Posterior cingulate gyrus (tissue), 11 donors: ENCODE measurements at regions not wholly inside any gene's neighbourhood (a gene's known extent, or its start where the extent isn't known, plus 50 kb on each side); places are given as distances from the start of the nearest gene placed in this dataset.
"Not testable (repeated sequence)": the region's sequence is repeated elsewhere in the genome, so short reads cannot be mapped to it uniquely, and the experiment has no call there.

Experiments used
- DNase-seq, 10 donors: peaks; one replicate each; pipeline versions ENCODE4 v3.0.0 to v3.0.0-alpha.2; 2020 to 2021; ENCODE audit warnings: mixed read lengths in 3 of 10
- intact Hi-C: fragments of 100-400 bp; cut with DNase I; formaldehyde crosslinking; loops from one replicate; pipeline ENCODE4 v1.15.1; 2023

GRCh38 chr2:234898534-234899053 lies 53.2 kb upstream of the SH3BP4 start:
- intact Hi-C loops = no loop called here
- DNase-seq = no peak

- DNase-seq, intact Hi-C loops: not testable (repeated sequence)
Observed at GRCh38 chr2:234888442-234888841, 63.4 kb upstream of the SH3BP4 start.

- no peak for DNase-seq
Observed at GRCh38 chr2:234887195-234887594, 64.6 kb upstream of the SH3BP4 start.

GRCh38 chr2:234885886-234886285 lies 65.9 kb upstream of the SH3BP4 start:
- no peak for DNase-seq
- intact Hi-C loops = no loop called here

More at GRCh38 chr2:234887195-234887594, 64.6 kb upstream of the SH3BP4 start:
- intact Hi-C loops = no loop called here

- no peak for DNase-seq
Observed at GRCh38 chr2:234885118-234885517, 66.7 kb upstream of the SH3BP4 start.

GRCh38 chr2:234884591-234884990 lies 67.2 kb upstream of the SH3BP4 start:
- intact Hi-C loops = loop anchor here (5.0 kb wide), 2 partner anchors 168 to 223 kb away; no protein-coding TSS in a partner anchor

More at GRCh38 chr2:234885118-234885517, 66.7 kb upstream of the SH3BP4 start:
- intact Hi-C loops = no loop called here

GRCh38 chr2:234881413-234882241 lies 70.2 kb upstream of the SH3BP4 start:
- peak; percentile 73 to 98 (median 86) for DNase-seq
- intact Hi-C loops = loop anchor here (2.0 to 5.0 kb wide), 3 partner anchors 79 to 226 kb away; no protein-coding TSS in a partner anchor

More at GRCh38 chr2:234884591-234884990, 67.2 kb upstream of the SH3BP4 start:
- peak in 1 of 10 donors; percentile 24 for DNase-seq

- DNase-seq = no peak
- intact Hi-C loops = loop anchor here (2.0 to 5.0 kb wide), 3 partner anchors 80 to 227 kb away; no protein-coding TSS in a partner anchor
Observed at GRCh38 chr2:234880551-234881211, 71.1 kb upstream of the SH3BP4 start.

- intact Hi-C loops = loop anchor here (2.0 to 10.0 kb wide), 4 partner anchors 81 to 335 kb away; no protein-coding TSS in a partner anchor
- DNase-seq = no peak
Observed at GRCh38 chr2:234879671-234880455, 72.0 kb upstream of the SH3BP4 start.

GRCh38 chr2:234876621-234877020 lies 75.2 kb upstream of the SH3BP4 start:
- intact Hi-C loops = loop anchor here (10.0 kb wide), 1 partner anchor 332 kb away; no protein-coding TSS in a partner anchor
- DNase-seq = not testable (repeated sequence)

- DNase-seq = no peak
- intact Hi-C loops = loop anchor here (10.0 kb wide), 1 partner anchor 330 kb away; no protein-coding TSS in a partner anchor
Observed at GRCh38 chr2:234874347-234875046, 77.3 kb upstream of the SH3BP4 start.

GRCh38 chr2:234873828-234874173 lies 78.0 kb upstream of the SH3BP4 start:
- no peak for DNase-seq
- intact Hi-C loops = loop anchor here (10.0 kb wide), 1 partner anchor 329 kb away; no protein-coding TSS in a partner anchor

GRCh38 chr2:234873103-234873827 lies 78.6 kb upstream of the SH3BP4 start:
- no peak for DNase-seq
- intact Hi-C loops = loop anchor here (10.0 kb wide), 1 partner anchor 328 kb away; no protein-coding TSS in a partner anchor

GRCh38 chr2:234869969-234870368 lies 81.8 kb upstream of the SH3BP4 start:
- no peak for DNase-seq
- intact Hi-C loops = loop anchor here (10.0 kb wide), 1 partner anchor 325 kb away; no protein-coding TSS in a partner anchor

GRCh38 chr2:234869164-234869563 lies 82.7 kb upstream of the SH3BP4 start:
- intact Hi-C loops = no loop called here
- no peak for DNase-seq

- DNase-seq = no peak
Observed at GRCh38 chr2:234867882-234868285, 83.9 kb upstream of the SH3BP4 start.

GRCh38 chr2:234865586-234865985 lies 86.2 kb upstream of the SH3BP4 start:
- intact Hi-C loops = no loop called here
- no peak for DNase-seq

More at GRCh38 chr2:234867882-234868285, 83.9 kb upstream of the SH3BP4 start:
- intact Hi-C loops = no loop called here

GRCh38 chr2:234865040-234865439 lies 86.8 kb upstream of the SH3BP4 start:
- intact Hi-C loops = no loop called here
- DNase-seq = no peak

- DNase-seq = no peak
- intact Hi-C loops = no loop called here
Observed at GRCh38 chr2:234864506-234864905, 87.3 kb upstream of the SH3BP4 start.
